Uterus (tissue), 3 donors: ENCODE measurements at regions not wholly inside any gene's neighbourhood (a gene's known extent, or its start where the extent isn't known, plus 50 kb on each side); places are given as distances from the start of the nearest gene placed in this dataset.
A peak's percentile ranks its signal among the peaks of the same experiment; 100 is the strongest.
"Not testable (repeated sequence)": the region's sequence is repeated elsewhere in the genome, so short reads cannot be mapped to it uniquely, and the experiment has no call there.

Source experiments
- DNase-seq, 2 donors: peaks; one replicate each; pipeline ENCODE4 v3.0.0-alpha.2; 2019 to 2020
- H3K27ac ChIP-seq, 2 donors: fragments of 200-600 bp; sonication (generic); 1 replicate in 1 of 2; 2 replicates in 1 of 2; pipeline ENCODE4 v1.5.1; 2016 to 2018
- H3K27me3 ChIP-seq, 2 donors: fragments of 200-600 bp; sonication (generic); one replicate each; pipeline ENCODE4 v1.5.1; 2018 to 2019; ENCODE audit warnings: control low read depth in 1 of 2
- H3K36me3 ChIP-seq, 2 donors: fragments of 200-600 bp; sonication (generic); one replicate each; pipeline ENCODE4 v1.5.1; 2019; ENCODE audit warnings: control low read depth in 1 of 2
- H3K4me1 ChIP-seq, 2 donors: fragments of 200-600 bp; sonication (generic); one replicate each; pipeline ENCODE4 v1.5.1; 2018 to 2019; ENCODE audit warnings: control low read depth in 1 of 2
- H3K4me3 ChIP-seq, 2 donors: fragments of 200-600 bp; sonication (generic); 1 replicate in 1 of 2; 2 replicates in 1 of 2; pipeline ENCODE4 v1.5.1; 2018 to 2019; ENCODE audit warnings: mild to moderate bottlenecking in 1 of 2
- H3K9me3 ChIP-seq, 2 donors: fragments of 200-600 bp; sonication (generic); one replicate each; pipeline ENCODE4 v1.5.1; 2019; ENCODE audit warnings: control low read depth in 1 of 2
- CTCF ChIP-seq, 4 experiments: fragments of 200-600 bp in 2 of 4; fragments of 450-650 bp in 2 of 4; sonication (generic) in 2 of 4; IDR thresholded peaks; one replicate each; pipeline ENCODE4 v1.5.1; 2016 to 2019; ENCODE audit warnings: antibody characterized with exemption in 4 of 4, mild to moderate bottlenecking in 2 of 4, moderate library complexity in 1 of 4
- POLR2A ChIP-seq, 2 donors: fragments of 450-650 bp; IDR thresholded peaks; one replicate each; pipeline ENCODE4 v1.6.1; 2016; ENCODE audit warnings: antibody characterized with exemption in 2 of 2, mild to moderate bottlenecking in 1 of 2, moderate library complexity in 1 of 2
- intact Hi-C: fragments of 100-400 bp; cut with DNase I; formaldehyde crosslinking; loops from one replicate; pipeline ENCODE4 v1.15.1; 2023; ENCODE audit warnings: low total_unique reads
- donor health status: DM: yes; HTN: yes; CAD: no.

GRCh38 chr6:125375013-125375412 lies 73.2 kb upstream of the HDDC2 start:
- intact Hi-C loops: no loop called here

GRCh38 chr6:125375821-125376220 lies 74.1 kb upstream of the HDDC2 start:
- Histone ChIP-seq H3K27ac (no peak overlapping the region), H3K4me3 (no peak overlapping the region), H3K9me3 (no peaks in the 10 kb centered on the region), H3K4me1 (no peaks in the 10 kb centered on the region), H3K27me3 (no peaks in the 10 kb centered on the region), H3K36me3 (no peaks in the 10 kb centered on the region)
- no peak for DNase-seq
- no peak for TF ChIP-seq CTCF (IDR thresholded peaks at IDR 0.05)
- TF ChIP-seq POLR2A (IDR thresholded peaks at IDR 0.05): no peak
- intact Hi-C loops: no loop called here

More at GRCh38 chr6:125375013-125375412, 73.2 kb upstream of the HDDC2 start:
- no peak overlapping the region for H3K4me3 ChIP-seq
- no peak overlapping the region for H3K27ac ChIP-seq
- no peaks in the 10 kb centered on the region for H3K9me3 ChIP-seq
- DNase-seq: no peak
- H3K36me3 ChIP-seq: no peaks in the 10 kb centered on the region
- TF ChIP-seq CTCF (IDR thresholded peaks at IDR 0.05) (no peak), POLR2A (IDR thresholded peaks at IDR 0.05) (no peak)
- H3K27me3 ChIP-seq: no peaks in the 10 kb centered on the region
- no peaks in the 10 kb centered on the region for H3K4me1 ChIP-seq

GRCh38 chr6:125377621-125378020 lies 75.9 kb upstream of the HDDC2 start:
- peak in 1 of 2 donors; percentile 18 for DNase-seq
- no peaks in the 10 kb centered on the region for H3K27me3 ChIP-seq
- intact Hi-C loops: no loop called here
- no peaks in the 10 kb centered on the region for H3K4me1 ChIP-seq
- H3K27ac ChIP-seq: peak overlapping the region in 1 of 2 donors; percentile 16
- H3K36me3 ChIP-seq: no peaks in the 10 kb centered on the region
- TF ChIP-seq CTCF (IDR thresholded peaks at IDR 0.05): no peak
- no peak for TF ChIP-seq POLR2A (IDR thresholded peaks at IDR 0.05)
- H3K4me3 ChIP-seq: no peak overlapping the region
- H3K9me3 ChIP-seq: no peaks in the 10 kb centered on the region

- H3K27me3 ChIP-seq: no peaks in the 10 kb centered on the region
- no peak overlapping the region for H3K27ac ChIP-seq
- H3K36me3 ChIP-seq: no peaks in the 10 kb centered on the region
- TF ChIP-seq POLR2A (IDR thresholded peaks at IDR 0.05): no peak
- TF ChIP-seq CTCF (IDR thresholded peaks at IDR 0.05): no peak
- DNase-seq: no peak
- H3K4me1 ChIP-seq: no peaks in the 10 kb centered on the region
- intact Hi-C loops: no loop called here
- no peaks in the 10 kb centered on the region for H3K9me3 ChIP-seq
- H3K4me3 ChIP-seq: no peak overlapping the region
These were observed 77.4 kb upstream of the HDDC2 start for GRCh38 chr6:125379174-125379573.

- no peak overlapping the region for H3K27ac ChIP-seq
- no peaks in the 10 kb centered on the region for H3K27me3 ChIP-seq
- no peak for DNase-seq
- no peak overlapping the region for H3K4me3 ChIP-seq
- intact Hi-C loops: no loop called here
- no peak for TF ChIP-seq CTCF (IDR thresholded peaks at IDR 0.05)
- TF ChIP-seq POLR2A (IDR thresholded peaks at IDR 0.05): no peak
- no peaks in the 10 kb centered on the region for H3K9me3 ChIP-seq
- no peaks in the 10 kb centered on the region for H3K4me1 ChIP-seq
- no peaks in the 10 kb centered on the region for H3K36me3 ChIP-seq
These were observed 78.7 kb upstream of the HDDC2 start for GRCh38 chr6:125380474-125380873.

- H3K27ac ChIP-seq, H3K27me3 ChIP-seq, H3K36me3 ChIP-seq, H3K4me1 ChIP-seq, DNase-seq, H3K9me3 ChIP-seq, intact Hi-C loops, H3K4me3 ChIP-seq: not testable (repeated sequence)
These were observed 84.6 kb upstream of the HDDC2 start for GRCh38 chr6:125386337-125386736.
